A673 (cell line): ENCODE measurements at regions not wholly inside any gene's neighbourhood (a gene's known extent, or its start where the extent isn't known, plus 50 kb on each side); places are given as distances from the start of the nearest gene placed in this dataset.

ENCODE experiments used
- EZH2 ChIP-seq: fragments of 200-600 bp; sonication (generic); IDR thresholded peaks from 2 replicates; pipeline ENCODE4 v1.6.1; 2017; ENCODE audit warnings: borderline replicate concordance, low read depth, mild to moderate bottlenecking, mixed read lengths, antibody characterized with exemption, low read length; ENCODE audit not compliant: poor library complexity, severe bottlenecking
- TF ChIP-seq, protein P1 (sequence below): fragments of 300-800, 200-600 bp; sonication (generic); conservative IDR thresholded peaks from 2 replicates; pipeline ENCODE4 v1.5.1; 2017; ENCODE audit warnings: low read depth, mild to moderate bottlenecking, antibody characterized with exemption, low read length, moderate library complexity, mixed read lengths

DNA sequence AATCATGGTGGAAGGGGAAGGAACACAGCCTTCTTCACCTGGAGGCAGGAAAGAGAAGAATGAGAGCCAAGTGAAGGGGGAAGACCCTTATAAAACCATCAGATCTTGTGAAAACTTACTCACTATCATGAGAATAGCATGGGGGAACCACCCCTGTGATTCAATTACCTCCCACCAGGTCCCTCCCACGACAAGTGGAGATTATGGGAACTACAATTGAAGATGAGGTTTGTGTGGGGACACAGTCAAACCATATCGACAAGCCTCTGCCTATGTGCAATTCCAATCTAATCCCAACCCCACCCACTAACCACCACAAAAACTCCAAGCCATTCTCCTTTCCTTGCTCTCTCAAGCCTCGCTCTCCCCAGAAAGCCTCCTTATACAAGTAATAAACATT, 69.2 kb downstream of the TAC1 start:
- TF ChIP-seq, protein P1, sequence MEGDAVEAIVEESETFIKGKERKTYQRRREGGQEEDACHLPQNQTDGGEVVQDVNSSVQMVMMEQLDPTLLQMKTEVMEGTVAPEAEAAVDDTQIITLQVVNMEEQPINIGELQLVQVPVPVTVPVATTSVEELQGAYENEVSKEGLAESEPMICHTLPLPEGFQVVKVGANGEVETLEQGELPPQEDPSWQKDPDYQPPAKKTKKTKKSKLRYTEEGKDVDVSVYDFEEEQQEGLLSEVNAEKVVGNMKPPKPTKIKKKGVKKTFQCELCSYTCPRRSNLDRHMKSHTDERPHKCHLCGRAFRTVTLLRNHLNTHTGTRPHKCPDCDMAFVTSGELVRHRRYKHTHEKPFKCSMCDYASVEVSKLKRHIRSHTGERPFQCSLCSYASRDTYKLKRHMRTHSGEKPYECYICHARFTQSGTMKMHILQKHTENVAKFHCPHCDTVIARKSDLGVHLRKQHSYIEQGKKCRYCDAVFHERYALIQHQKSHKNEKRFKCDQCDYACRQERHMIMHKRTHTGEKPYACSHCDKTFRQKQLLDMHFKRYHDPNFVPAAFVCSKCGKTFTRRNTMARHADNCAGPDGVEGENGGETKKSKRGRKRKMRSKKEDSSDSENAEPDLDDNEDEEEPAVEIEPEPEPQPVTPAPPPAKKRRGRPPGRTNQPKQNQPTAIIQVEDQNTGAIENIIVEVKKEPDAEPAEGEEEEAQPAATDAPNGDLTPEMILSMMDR = no peak
- no peak for TF ChIP-seq EZH2
